B cell (primary cell): ENCODE measurements at regions not wholly inside any gene's neighbourhood (a gene's known extent, or its start where the extent isn't known, plus 50 kb on each side); places are given as distances from the start of the nearest gene placed in this dataset.

Experiments used
- CTCF ChIP-seq: fragments of 200-600 bp; IDR thresholded peaks from one replicate; pipeline ENCODE4 v1.8.0; 2022; ENCODE audit warnings: antibody characterized with exemption, mild to moderate bottlenecking
- EZH2 ChIP-seq: IDR thresholded peaks from 2 replicates; pipeline ENCODE4 v1.6.1; 2012; ENCODE audit warnings: borderline replicate concordance, low read depth, mild to moderate bottlenecking, moderate library complexity, low read length; ENCODE audit not compliant: insufficient read depth, poor library complexity, severe bottlenecking

- TF ChIP-seq CTCF = no peak
- TF ChIP-seq EZH2 = no peak
Observed at GRCh38 chr1:90501281-90501680, 215.8 kb downstream of the BARHL2 start.
